Inferior parietal cortex (tissue), 1 donor: ENCODE measurements at regions not wholly inside any gene's neighbourhood (a gene's known extent, or its start where the extent isn't known, plus 50 kb on each side); places are given as distances from the start of the nearest gene placed in this dataset.
A peak's percentile ranks its signal among the peaks of the same experiment; 100 is the strongest.

Experiments
- DNase-seq: peaks from one replicate; pipeline ENCODE4 v3.0.0-alpha.2; 2016; ENCODE audit errors: extremely low spot score

GRCh38 chr11:80849253-80849652, 1408.4 kb upstream of the TENM4 start:
- DNase-seq = no peak

GRCh38 chr11:80846979-80847378, 1406.1 kb upstream of the TENM4 start:
- DNase-seq = peak; percentile 7

- DNase-seq = peak; percentile 52
Measured at GRCh38 chr11:80846442-80846841, 1405.6 kb upstream of the TENM4 start.

- no peak for DNase-seq
Measured at GRCh38 chr11:80844110-80844819, 1403.4 kb upstream of the TENM4 start.

- DNase-seq = no peak
Measured at GRCh38 chr11:80843266-80843974, 1402.6 kb upstream of the TENM4 start.

GRCh38 chr11:80842246-80842645, 1401.4 kb upstream of the TENM4 start:
- DNase-seq = no peak

- DNase-seq = no peak
Measured at GRCh38 chr11:80841675-80842074, 1400.8 kb upstream of the TENM4 start.

GRCh38 chr11:80838153-80838552, 1397.3 kb upstream of the TENM4 start:
- DNase-seq = no peak

- DNase-seq = no peak
Measured at GRCh38 chr11:80837051-80837450, 1396.2 kb upstream of the TENM4 start.

- DNase-seq = no peak
Measured at GRCh38 chr11:80831374-80831773, 1390.5 kb upstream of the TENM4 start.

GRCh38 chr11:80827781-80828180, 1387.0 kb upstream of the TENM4 start:
- no peak for DNase-seq

- DNase-seq = no peak
Measured at GRCh38 chr11:80826808-80827207, 1386.0 kb upstream of the TENM4 start.

GRCh38 chr11:80822308-80822707, 1381.5 kb upstream of the TENM4 start:
- DNase-seq = peak; percentile 33

- no peak for DNase-seq
Measured at GRCh38 chr11:80819271-80819670, 1378.4 kb upstream of the TENM4 start.

GRCh38 chr11:80816966-80817365, 1376.1 kb upstream of the TENM4 start:
- DNase-seq = no peak

- DNase-seq = no peak
Measured at GRCh38 chr11:80816454-80816847, 1375.6 kb upstream of the TENM4 start.

GRCh38 chr11:80815752-80816453, 1375.1 kb upstream of the TENM4 start:
- DNase-seq = no peak

- no peak for DNase-seq
Measured at GRCh38 chr11:80814813-80815212, 1374.0 kb upstream of the TENM4 start.

GRCh38 chr11:80810695-80811094, 1369.9 kb upstream of the TENM4 start:
- no peak for DNase-seq

- no peak for DNase-seq
Measured at GRCh38 chr11:80798174-80798573, 1357.3 kb upstream of the TENM4 start.

- DNase-seq = no peak
Measured at GRCh38 chr11:80783561-80783960, 1342.7 kb upstream of the TENM4 start.

GRCh38 chr11:80782135-80782885, 1341.5 kb upstream of the TENM4 start:
- no peak for DNase-seq
